GM12875 (cell line): ENCODE measurements at regions not wholly inside any gene's neighbourhood (a gene's known extent, or its start where the extent isn't known, plus 50 kb on each side); places are given as distances from the start of the nearest gene placed in this dataset.

Experiments used
- H3K4me3 ChIP-seq: one replicate; pipeline ENCODE4 v1.5.1; 2011; ENCODE audit warnings: low read depth, low read length, control low read depth
- CTCF ChIP-seq: IDR thresholded peaks from 2 replicates; pipeline ENCODE4 v1.5.1; 2011; ENCODE audit warnings: low read depth, mild to moderate bottlenecking, control low read depth, inconsistent platforms, low read length, moderate library complexity, borderline replicate concordance; ENCODE audit not compliant: insufficient read depth

DNA sequence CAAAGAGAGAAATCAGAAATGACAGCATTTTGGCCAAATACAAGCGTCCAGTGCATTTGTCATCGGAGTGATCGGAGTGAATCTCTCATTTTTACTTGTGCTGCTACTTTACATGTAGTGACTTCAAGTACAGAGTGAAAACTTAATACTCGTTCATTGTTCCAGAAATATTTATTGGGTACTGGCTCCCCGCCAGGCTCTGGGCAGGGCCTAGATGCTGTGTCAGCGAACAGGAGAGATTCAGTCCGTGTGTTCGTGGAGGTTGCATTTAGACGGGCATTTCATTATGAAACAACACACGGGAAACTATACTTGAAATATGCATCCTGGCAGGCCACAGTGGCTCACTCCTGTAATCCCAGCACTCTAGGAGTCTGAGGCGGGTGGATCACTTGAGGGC, 727.2 kb upstream of the RBFOX1 start:
- no peak overlapping the region for H3K4me3 ChIP-seq
- TF ChIP-seq CTCF, result no peak

- TF ChIP-seq CTCF, result no peak
- no peak overlapping the region for H3K4me3 ChIP-seq
Observed at GRCh38 chr16:6603780-6604325, 728.8 kb upstream of the RBFOX1 start.

- no peak for TF ChIP-seq CTCF
- no peak overlapping the region for H3K4me3 ChIP-seq
Observed at GRCh38 chr16:6602405-6602804, 730.2 kb upstream of the RBFOX1 start.

- TF ChIP-seq CTCF, result no peak
- no peak overlapping the region for H3K4me3 ChIP-seq
Observed at GRCh38 chr16:6600167-6600566, 732.5 kb upstream of the RBFOX1 start.

DNA sequence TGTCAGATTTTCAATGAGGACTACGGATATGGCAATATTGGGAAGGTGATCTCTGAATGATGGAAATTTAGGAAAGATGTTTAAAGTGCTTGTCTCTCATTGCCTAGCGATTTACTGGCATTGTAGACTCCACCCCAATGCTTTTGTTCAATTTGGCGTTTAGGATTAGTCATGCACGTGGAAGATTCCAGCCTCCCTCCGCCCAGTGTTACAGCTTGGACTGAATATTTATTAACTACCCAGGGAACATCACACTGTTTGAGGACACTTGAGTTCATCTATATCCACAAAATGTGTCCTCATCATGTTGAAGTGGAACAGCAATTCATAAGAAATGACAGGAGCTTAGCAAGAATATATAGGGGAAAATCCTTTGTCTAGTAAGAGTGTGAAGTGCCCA, 738.8 kb upstream of the RBFOX1 start:
- TF ChIP-seq CTCF, result no peak
- H3K4me3 ChIP-seq, result no peak overlapping the region

- H3K4me3 ChIP-seq, result no peak overlapping the region
- TF ChIP-seq CTCF, result no peak
Observed at GRCh38 chr16:6576606-6577005, 756.0 kb upstream of the RBFOX1 start.

- no peak for TF ChIP-seq CTCF
- no peak overlapping the region for H3K4me3 ChIP-seq
Observed at GRCh38 chr16:6576113-6576512, 756.5 kb upstream of the RBFOX1 start.
